MCF 10A (cell line): ENCODE measurements at regions not wholly inside any gene's neighbourhood (a gene's known extent, or its start where the extent isn't known, plus 50 kb on each side); places are given as distances from the start of the nearest gene placed in this dataset.

Source experiments
- BruUV-seq: library from RNA; stranded (reverse); fragments of 400-500 nt; replicated peaks from 2 replicates; lab custom pipeline; 2021; lab: Mats Ljungman, UMichigan
- CTCF ChIA-PET: fragments of 300-600 bp; sonication (Branson Sonifier 250); formaldehyde crosslinking; extraction: SDS; loops from one replicate; lab custom pipeline; 2021; ENCODE audit warnings: antibody characterized with exemption, inconsistent platforms; lab: Yijun Ruan, JAX
- POLR2A ChIA-PET: fragments of 300-600, 350-650 bp; sonication (Branson Sonifier 250); formaldehyde crosslinking; extraction: SDS; loops from one replicate; lab custom pipeline; 2020; ENCODE audit warnings: antibody characterized with exemption, inconsistent platforms; lab: Yijun Ruan, JAX
- DNase-seq: peaks from one replicate; pipeline ENCODE4 v3.0.0-alpha.2; 2018; ENCODE audit not compliant: unreplicated experiment
- H3K27ac Mint-ChIP-seq: one replicate; pipeline ENCODE4 v1.8.0; 2022; ENCODE audit warnings: mild to moderate bottlenecking, low read depth, mixed read lengths; ENCODE audit not compliant: unreplicated experiment
- H3K27me3 Mint-ChIP-seq: one replicate; pipeline ENCODE4 v1.8.0; 2022; ENCODE audit warnings: mixed read lengths; ENCODE audit not compliant: insufficient read depth, unreplicated experiment
- H3K36me3 Mint-ChIP-seq: one replicate; pipeline ENCODE4 v1.8.0; 2022; ENCODE audit warnings: mild to moderate bottlenecking, moderate library complexity, mixed read lengths; ENCODE audit not compliant: insufficient read depth, unreplicated experiment
- H3K4me1 Mint-ChIP-seq: one replicate; pipeline ENCODE4 v1.8.0; 2022; ENCODE audit warnings: mixed read lengths; ENCODE audit not compliant: insufficient read depth, unreplicated experiment
- H3K4me3 Mint-ChIP-seq: one replicate; pipeline ENCODE4 v1.8.0; 2022; ENCODE audit warnings: mild to moderate bottlenecking, moderate library complexity, mixed read lengths; ENCODE audit not compliant: unreplicated experiment
- H3K9me3 Mint-ChIP-seq: one replicate; pipeline ENCODE4 v1.8.0; 2022; ENCODE audit warnings: mixed read lengths; ENCODE audit not compliant: unreplicated experiment
- intact Hi-C: fragments of 100-400 bp; cut with micrococcal nuclease; formaldehyde crosslinking; loops from 2 replicates; pipeline ENCODE4 v1.14.1; 2022
- TF ChIP-seq, protein P1 (sequence below): fragments of 200-600 bp; IDR thresholded peaks from one replicate; pipeline ENCODE4 v1.8.0; 2022; ENCODE audit warnings: antibody characterized with exemption, mild to moderate bottlenecking; ENCODE audit not compliant: unreplicated experiment

DNA sequence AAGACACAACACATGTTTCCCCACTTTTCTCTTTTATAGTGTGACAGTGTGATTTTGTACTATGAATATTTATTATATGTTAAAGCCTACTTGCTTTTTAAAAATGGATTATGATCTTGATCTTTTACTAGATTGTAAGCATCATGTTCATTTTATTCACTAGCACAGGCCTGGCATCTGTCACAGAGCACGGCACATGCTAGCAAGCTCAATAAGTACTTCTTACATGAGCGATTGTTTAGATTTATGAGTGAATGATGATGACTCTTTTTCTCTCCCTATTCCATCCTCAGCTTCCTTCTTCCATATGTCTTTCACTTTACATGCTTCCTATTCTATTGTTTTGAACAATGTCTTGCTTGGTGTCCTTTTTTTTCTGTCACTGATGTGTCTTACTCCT, 1454.1 kb downstream of the MRPL39 start:
- CTCF ChIA-PET = no interaction called here
- Mint-ChIP-seq H3K9me3 (peaks cover 4% of the 10 kb centered on the region), H3K36me3 (no peaks in the 10 kb centered on the region), H3K4me1 (peaks cover 6% of the 10 kb centered on the region), H3K27ac (no peak overlapping the region), H3K27me3 (no peaks in the 10 kb centered on the region), H3K4me3 (no peak overlapping the region)
- no peak for DNase-seq
- no TSS peak for BruUV-seq
- TF ChIP-seq, protein P1, sequence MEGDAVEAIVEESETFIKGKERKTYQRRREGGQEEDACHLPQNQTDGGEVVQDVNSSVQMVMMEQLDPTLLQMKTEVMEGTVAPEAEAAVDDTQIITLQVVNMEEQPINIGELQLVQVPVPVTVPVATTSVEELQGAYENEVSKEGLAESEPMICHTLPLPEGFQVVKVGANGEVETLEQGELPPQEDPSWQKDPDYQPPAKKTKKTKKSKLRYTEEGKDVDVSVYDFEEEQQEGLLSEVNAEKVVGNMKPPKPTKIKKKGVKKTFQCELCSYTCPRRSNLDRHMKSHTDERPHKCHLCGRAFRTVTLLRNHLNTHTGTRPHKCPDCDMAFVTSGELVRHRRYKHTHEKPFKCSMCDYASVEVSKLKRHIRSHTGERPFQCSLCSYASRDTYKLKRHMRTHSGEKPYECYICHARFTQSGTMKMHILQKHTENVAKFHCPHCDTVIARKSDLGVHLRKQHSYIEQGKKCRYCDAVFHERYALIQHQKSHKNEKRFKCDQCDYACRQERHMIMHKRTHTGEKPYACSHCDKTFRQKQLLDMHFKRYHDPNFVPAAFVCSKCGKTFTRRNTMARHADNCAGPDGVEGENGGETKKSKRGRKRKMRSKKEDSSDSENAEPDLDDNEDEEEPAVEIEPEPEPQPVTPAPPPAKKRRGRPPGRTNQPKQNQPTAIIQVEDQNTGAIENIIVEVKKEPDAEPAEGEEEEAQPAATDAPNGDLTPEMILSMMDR = no peak
- POLR2A ChIA-PET = no interaction called here
- intact Hi-C loops = no loop called here

DNA sequence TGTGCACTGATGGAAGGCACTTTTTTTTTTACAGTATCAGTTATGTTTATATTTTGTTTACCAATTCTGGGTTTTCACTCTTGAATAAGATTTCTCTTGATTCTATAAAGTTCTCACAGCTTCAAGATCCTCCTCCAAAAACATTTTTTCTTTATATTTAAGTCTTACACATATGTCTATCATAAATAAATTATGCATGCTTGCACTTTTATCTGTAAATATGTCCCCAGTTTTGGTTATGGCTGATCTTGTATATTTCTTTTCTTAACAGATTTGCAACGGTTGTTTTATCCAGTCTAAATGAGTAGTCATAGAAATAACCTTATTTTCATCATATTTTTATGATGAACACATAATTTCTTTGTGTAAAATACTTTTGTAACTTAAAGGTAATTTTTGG, 1456.5 kb downstream of the MRPL39 start:
- Mint-ChIP-seq H3K9me3 (peaks cover 4% of the 10 kb centered on the region), H3K27ac (no peak overlapping the region), H3K27me3 (no peaks in the 10 kb centered on the region), H3K4me1 (peaks cover 11% of the 10 kb centered on the region), H3K4me3 (no peak overlapping the region), H3K36me3 (no peaks in the 10 kb centered on the region)
- ChIA-PET CTCF (no interaction called here), POLR2A (no interaction called here)
- BruUV-seq = no TSS peak
- intact Hi-C loops = no loop called here
- DNase-seq = no peak
- TF ChIP-seq, protein P1 = no peak

GRCh38 chr21:24148461-24148860, 1458.8 kb downstream of the MRPL39 start:
- Mint-ChIP-seq H3K27ac (no peak overlapping the region), H3K36me3 (no peaks in the 10 kb centered on the region), H3K4me1 (peaks cover 10% of the 10 kb centered on the region), H3K9me3 (no peaks in the 10 kb centered on the region), H3K27me3 (no peaks in the 10 kb centered on the region), H3K4me3 (no peak overlapping the region)
- no peak for DNase-seq
- CTCF ChIA-PET = interaction anchor here (0.8 kb wide), 1 partner anchor 36 kb away, joined by 4 read pairs; no protein-coding TSS in a partner anchor
- no TSS peak for BruUV-seq
- intact Hi-C loops = no loop called here
- TF ChIP-seq, protein P1 = no peak
- POLR2A ChIA-PET = no interaction called here

DNA sequence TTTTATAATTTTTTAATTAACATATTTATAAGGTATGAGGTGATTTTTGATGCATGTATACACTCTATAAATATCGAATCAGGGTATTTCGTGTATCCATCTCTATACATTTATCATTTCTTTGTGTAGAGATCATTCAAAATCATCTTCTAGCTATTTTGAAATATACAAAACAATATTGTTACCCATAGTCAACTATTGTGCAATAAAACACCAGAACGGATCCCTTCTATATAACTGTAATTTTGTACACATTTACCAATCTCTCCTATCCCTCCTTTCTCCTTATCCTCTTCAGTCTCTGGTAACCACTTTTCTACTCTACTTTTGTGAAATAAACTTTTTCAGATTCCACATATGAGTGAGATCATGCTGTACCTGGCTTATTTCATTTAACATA, 1459.6 kb downstream of the MRPL39 start:
- BruUV-seq = no TSS peak
- no peaks in the 10 kb centered on the region for H3K27me3 Mint-ChIP-seq
- intact Hi-C loops = no loop called here
- no peak overlapping the region for H3K4me3 Mint-ChIP-seq
- TF ChIP-seq, protein P1 = no peak
- peaks cover 6% of the 10 kb centered on the region for H3K4me1 Mint-ChIP-seq
- ChIA-PET CTCF (no interaction called here), POLR2A (no interaction called here)
- H3K27ac Mint-ChIP-seq = no peak overlapping the region
- no peak for DNase-seq
- no peaks in the 10 kb centered on the region for H3K9me3 Mint-ChIP-seq
- no peaks in the 10 kb centered on the region for H3K36me3 Mint-ChIP-seq
